HepG2 (cell line): ENCODE measurements at regions not wholly inside any gene's neighbourhood (a gene's known extent, or its start where the extent isn't known, plus 50 kb on each side); places are given as distances from the start of the nearest gene placed in this dataset.

ENCODE experiments used
- ATAC-seq: fragments of 200-7000 bp; cut with Tn5 transposase; 3 replicates; pipeline ENCODE4 v1.9.1; 2020; ENCODE audit warnings: mild to moderate bottlenecking, moderate library complexity
- BruUV-seq: library from RNA; stranded (reverse); fragments of 400-500 nt; replicated peaks from 2 replicates; lab custom pipeline; 2021; lab: Mats Ljungman, UMichigan
- CTCF ChIA-PET: fragments of 300-600 bp; formaldehyde crosslinking; extraction: SDS; loops from one replicate; lab custom pipeline; 2021; ENCODE audit warnings: low total read pairs, inconsistent platforms, low intra/inter-chr PET ratio; lab: Yijun Ruan, JAX
- POLR2A ChIA-PET: fragments of 350-600 bp; sonication (Branson Sonifier 250); formaldehyde crosslinking; loops from one replicate; lab custom pipeline; 2020; ENCODE audit warnings: antibody characterized with exemption, inconsistent platforms; lab: Yijun Ruan, JAX
- DNase-seq: peaks from one replicate; pipeline ENCODE4 v3.0.0-alpha.2; 2015; ENCODE audit warnings: low spot score
- FAIRE-seq: peaks from 3 replicates; lab custom pipeline; 2011; peaks lifted over from hg19 to GRCh38; lab: Jason Lieb, UNC
- H2AFZ ChIP-seq: one replicate; pipeline ENCODE4 v1.6.1; 2011; ENCODE audit warnings: low read length, inconsistent platforms
- H3K27ac ChIP-seq: fragments of 300-600 bp; 3 replicates; pipeline ENCODE4 v1.8.0; 2011; ENCODE audit warnings: mixed run types, mild to moderate bottlenecking, mixed read lengths, low read length, inconsistent platforms; ENCODE audit not compliant: insufficient read depth; ENCODE audit errors: extremely low read length
- H3K27me3 ChIP-seq, 2 experiments: fragments of 200-600 bp in 1 of 2; 2 replicates in 1 of 2; 3 replicates in 1 of 2; pipeline versions ENCODE4 v1.6.0 to v1.8.0; 2011; ENCODE audit warnings: low read length in 2 of 2, mild to moderate bottlenecking in 2 of 2, moderate library complexity in 2 of 2, inconsistent platforms in 1 of 2; ENCODE audit not compliant: insufficient read depth in 2 of 2, control insufficient read depth in 1 of 2
- H3K36me3 ChIP-seq, 2 experiments: fragments of 200-600 bp in 1 of 2; replicated peaks in 1 of 2; 2 replicates in 1 of 2; 3 replicates in 1 of 2; pipeline versions ENCODE4 v1.5.1 to v1.8.0; 2011; ENCODE audit warnings: low read length in 2 of 2, inconsistent platforms in 1 of 2; ENCODE audit not compliant: insufficient read depth in 2 of 2, control insufficient read depth in 1 of 2
- H3K4me1 ChIP-seq: 2 replicates; pipeline ENCODE4 v1.5.1; 2012; ENCODE audit warnings: low read length, inconsistent platforms; ENCODE audit not compliant: insufficient read depth
- H3K4me2 ChIP-seq: 2 replicates; pipeline ENCODE4 v1.6.0; 2011; ENCODE audit warnings: low read depth, low read length, inconsistent platforms
- H3K4me3 ChIP-seq, 3 experiments: fragments of 200-600 bp in 1 of 3; sonication (generic), shearing (Covaris generic) in 1 of 3; replicated peaks in 1 of 3; 2 replicates each; pipeline ENCODE4 v1.5.1; 2011 to 2016; ENCODE audit warnings: low read length in 3 of 3, inconsistent platforms in 2 of 3, low read depth in 2 of 3, mild to moderate bottlenecking in 2 of 3, control low read depth in 1 of 3, mixed read lengths in 1 of 3; ENCODE audit not compliant: insufficient read depth in 1 of 3
- H3K79me2 ChIP-seq: one replicate; pipeline ENCODE4 v1.6.1; 2011; ENCODE audit warnings: low read length, inconsistent platforms; ENCODE audit not compliant: insufficient read depth
- H3K9ac ChIP-seq: 2 replicates; pipeline ENCODE4 v1.6.0; 2011; ENCODE audit warnings: mild to moderate bottlenecking, low read depth, low read length, inconsistent platforms; ENCODE audit not compliant: insufficient read depth
- H3K9me3 ChIP-seq: 2 replicates; pipeline ENCODE4 v1.5.1; 2012; ENCODE audit warnings: mild to moderate bottlenecking, low read length
- H4K20me1 ChIP-seq: 2 replicates; pipeline ENCODE4 v1.6.0; 2011; ENCODE audit warnings: inconsistent platforms, mild to moderate bottlenecking, low read length, moderate library complexity; ENCODE audit not compliant: insufficient read depth
- KLF15 ChIP-seq: sonication (generic); formaldehyde crosslinking; IDR thresholded peaks from 2 replicates; pipeline ENCODE4 v1.8.1; 2023; ENCODE audit warnings: borderline replicate concordance, mild to moderate bottlenecking, inconsistent platforms, missing genetic modification reagents, mixed read lengths
- KLF6 ChIP-seq: IDR thresholded peaks from 2 replicates; pipeline ENCODE4 v1.8.0; 2016; ENCODE audit warnings: missing biosample characterization, missing genetic modification reagents
- PLRG1 ChIP-seq: fragments of 450-650 bp; conservative IDR thresholded peaks from 2 replicates; pipeline ENCODE4 v1.6.1; 2016
- SMARCC2 ChIP-seq: fragments of 450-650 bp; IDR thresholded peaks from 2 replicates; pipeline ENCODE4 v1.6.1; 2017; ENCODE audit warnings: antibody characterized with exemption, mild to moderate bottlenecking
- ZNF432 ChIP-seq: sonication (generic); formaldehyde crosslinking; IDR thresholded peaks from 2 replicates; pipeline ENCODE4 v1.5.0; 2020; ENCODE audit warnings: missing genetic modification reagents, mild to moderate bottlenecking, borderline replicate concordance
- WGBS: methylation state at CpG from one replicate; pipeline ENCODE4 v1.1.6; 2017; ENCODE audit warnings: low lambda C conversion rate; 5-methylcytosine and 5-hydroxymethylcytosine counted together
- in situ Hi-C: cut with HindIII; loops from 2 replicates; pipeline ENCODE4 v1.10.0; 2017; ENCODE audit warnings: low pct_unique_long_range_greater_than_20kb; ENCODE audit not compliant: extremely low pct_ligation_motif_present
- intact Hi-C: fragments of 100-400 bp; cut with micrococcal nuclease; formaldehyde crosslinking; loops from one replicate; pipeline ENCODE4 v1.10.0; 2022; ENCODE audit not compliant: unreplicated experiment
- TF ChIP-seq, protein P1 (sequence below): fragments of 450-650 bp; IDR thresholded peaks from 2 replicates; pipeline ENCODE4 v1.6.1; 2016
- TF ChIP-seq, protein P2 (sequence below): fragments of 450-650 bp; IDR thresholded peaks from 2 replicates; pipeline ENCODE4 v1.6.1; 2017; ENCODE audit warnings: mild to moderate bottlenecking
- TF ChIP-seq, protein P3 (sequence below): sonication (generic); formaldehyde crosslinking; IDR thresholded peaks from 2 replicates; pipeline ENCODE4 v1.4.0; 2020; ENCODE audit warnings: missing genetic modification reagents
- TF ChIP-seq, protein P4 (sequence below): sonication (generic); formaldehyde crosslinking; IDR thresholded peaks from 2 replicates; pipeline ENCODE4 v1.8.1; 2023; ENCODE audit warnings: missing genetic modification reagents, inconsistent platforms, borderline replicate concordance

DNA sequence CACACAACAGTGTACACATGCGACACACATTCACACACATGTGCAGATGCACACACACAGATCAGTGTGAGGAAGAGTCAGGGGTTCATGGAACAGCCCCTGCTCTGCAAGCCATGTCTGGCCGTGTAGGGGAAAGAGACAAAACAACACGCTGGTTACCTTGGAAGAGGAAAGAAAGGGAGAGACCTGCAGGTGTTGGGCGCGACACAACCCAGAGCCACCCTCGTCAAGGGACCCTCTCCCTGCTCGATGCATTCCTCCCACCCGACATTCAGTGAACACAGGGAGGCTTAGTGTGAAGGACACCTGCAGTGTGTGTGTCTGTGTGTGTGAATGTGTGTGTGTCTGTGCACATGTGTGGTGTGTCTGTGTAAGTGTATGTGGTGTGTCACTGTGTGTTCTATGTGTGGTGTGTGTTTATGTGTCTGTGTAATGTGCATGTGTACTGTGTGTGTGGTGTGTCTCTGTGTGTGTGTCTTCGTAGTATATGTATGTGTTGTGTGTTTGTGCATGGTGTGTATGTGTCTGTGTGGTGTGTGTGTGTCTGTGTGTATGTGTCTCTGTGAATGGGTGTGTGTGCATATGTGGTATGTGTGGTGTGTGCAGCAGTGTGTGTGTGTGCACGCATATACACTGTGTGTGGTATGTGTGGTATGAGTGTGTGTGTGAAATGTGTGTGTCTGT is 69.5 kb upstream of the PITRM1 start:
- no peak for ATAC-seq
- H3K4me2 ChIP-seq = no peak overlapping the region
- POLR2A ChIA-PET = no interaction called here
- no peak for TF ChIP-seq KLF6
- TF ChIP-seq, protein P1, sequence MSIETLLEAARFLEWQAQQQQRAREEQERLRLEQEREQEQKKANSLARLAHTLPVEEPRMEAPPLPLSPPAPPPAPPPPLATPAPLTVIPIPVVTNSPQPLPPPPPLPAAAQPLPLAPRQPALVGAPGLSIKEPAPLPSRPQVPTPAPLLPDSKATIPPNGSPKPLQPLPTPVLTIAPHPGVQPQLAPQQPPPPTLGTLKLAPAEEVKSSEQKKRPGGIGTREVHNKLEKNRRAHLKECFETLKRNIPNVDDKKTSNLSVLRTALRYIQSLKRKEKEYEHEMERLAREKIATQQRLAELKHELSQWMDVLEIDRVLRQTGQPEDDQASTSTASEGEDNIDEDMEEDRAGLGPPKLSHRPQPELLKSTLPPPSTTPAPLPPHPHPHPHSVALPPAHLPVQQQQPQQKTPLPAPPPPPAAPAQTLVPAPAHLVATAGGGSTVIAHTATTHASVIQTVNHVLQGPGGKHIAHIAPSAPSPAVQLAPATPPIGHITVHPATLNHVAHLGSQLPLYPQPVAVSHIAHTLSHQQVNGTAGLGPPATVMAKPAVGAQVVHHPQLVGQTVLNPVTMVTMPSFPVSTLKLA = peak; percentile 73
- TF ChIP-seq, all 625 proteins: peak for 1
- H2AFZ ChIP-seq = no peak overlapping the region
- no peaks in the 10 kb centered on the region for H4K20me1 ChIP-seq
- no peaks in the 10 kb centered on the region for H3K36me3 ChIP-seq
- intact Hi-C loops = no loop called here
- DNase-seq (no peak), FAIRE-seq (no peak)
- 16% methylated on average over 5 of the region's 10 CpGs for WGBS
- no peaks in the 10 kb centered on the region for H3K4me1 ChIP-seq
- CTCF ChIA-PET = no interaction called here
- no peak overlapping the region for H3K9ac ChIP-seq
- H3K79me2 ChIP-seq = no peaks in the 10 kb centered on the region
- H3K9me3 ChIP-seq = no peaks in the 10 kb centered on the region
- no peak overlapping the region for H3K27ac ChIP-seq
- no peak overlapping the region for H3K4me3 ChIP-seq
- in situ Hi-C loops = loop anchor here (10.0 to 25.0 kb wide), 2 partner anchors 520 to 1413 kb away; no protein-coding TSS in a partner anchor
- H3K27me3 ChIP-seq = peaks cover 5 to 77% of the 10 kb centered on the region in 2 experiments
- no TSS peak for BruUV-seq

DNA sequence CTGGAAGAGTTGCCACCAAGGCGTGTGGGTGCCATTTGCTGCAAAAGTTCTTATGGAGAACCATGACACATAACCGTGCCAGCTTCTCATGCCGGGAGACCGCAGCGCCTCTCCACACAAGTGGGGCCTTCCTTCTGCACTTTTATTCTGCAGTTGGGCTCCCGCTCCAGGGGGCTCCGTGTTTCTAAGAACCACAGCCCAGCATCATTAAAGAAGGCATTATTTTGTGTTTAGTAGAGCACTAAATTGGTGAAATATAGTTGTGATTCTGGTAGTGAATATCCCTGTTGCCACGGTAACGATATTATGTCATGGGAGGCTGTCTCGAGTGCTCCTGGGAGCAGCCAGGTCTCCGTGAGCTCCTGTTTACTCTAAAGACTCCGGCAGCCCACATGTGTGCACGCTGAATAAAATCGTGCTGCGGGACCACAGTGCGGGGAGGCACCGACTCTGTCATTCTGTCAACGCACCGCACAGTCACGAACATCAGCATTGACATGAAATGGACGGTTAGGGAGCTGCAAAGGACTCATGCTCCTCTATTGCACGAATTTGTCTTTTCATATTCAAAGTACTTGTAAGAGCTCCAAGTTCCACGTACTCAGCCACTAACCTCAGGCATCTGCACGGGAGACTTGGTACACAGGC is 68.8 kb upstream of the PITRM1 start:
- H3K36me3 ChIP-seq = no peaks in the 10 kb centered on the region
- H3K4me1 ChIP-seq = no peaks in the 10 kb centered on the region
- H3K9me3 ChIP-seq = no peaks in the 10 kb centered on the region
- H4K20me1 ChIP-seq = no peaks in the 10 kb centered on the region
- ChIA-PET CTCF (no interaction called here), POLR2A (no interaction called here)
- DNase-seq (no peak), ATAC-seq (no peak), FAIRE-seq (no peak)
- intact Hi-C loops = no loop called here
- H3K79me2 ChIP-seq = no peaks in the 10 kb centered on the region
- peaks cover 5 to 77% of the 10 kb centered on the region in 2 experiments for H3K27me3 ChIP-seq
- H3K9ac ChIP-seq = no peak overlapping the region
- BruUV-seq = no TSS peak
- in situ Hi-C loops = loop anchor here (10.0 to 25.0 kb wide), 2 partner anchors 521 to 1413 kb away; no protein-coding TSS in a partner anchor
- no peak overlapping the region for H2AFZ ChIP-seq
- no peak overlapping the region for H3K27ac ChIP-seq
- H3K4me3 ChIP-seq = no peak overlapping the region
- H3K4me2 ChIP-seq = no peak overlapping the region
- WGBS = 28% methylated on average over 22 of the region's 24 CpGs
- TF ChIP-seq, protein P2, sequence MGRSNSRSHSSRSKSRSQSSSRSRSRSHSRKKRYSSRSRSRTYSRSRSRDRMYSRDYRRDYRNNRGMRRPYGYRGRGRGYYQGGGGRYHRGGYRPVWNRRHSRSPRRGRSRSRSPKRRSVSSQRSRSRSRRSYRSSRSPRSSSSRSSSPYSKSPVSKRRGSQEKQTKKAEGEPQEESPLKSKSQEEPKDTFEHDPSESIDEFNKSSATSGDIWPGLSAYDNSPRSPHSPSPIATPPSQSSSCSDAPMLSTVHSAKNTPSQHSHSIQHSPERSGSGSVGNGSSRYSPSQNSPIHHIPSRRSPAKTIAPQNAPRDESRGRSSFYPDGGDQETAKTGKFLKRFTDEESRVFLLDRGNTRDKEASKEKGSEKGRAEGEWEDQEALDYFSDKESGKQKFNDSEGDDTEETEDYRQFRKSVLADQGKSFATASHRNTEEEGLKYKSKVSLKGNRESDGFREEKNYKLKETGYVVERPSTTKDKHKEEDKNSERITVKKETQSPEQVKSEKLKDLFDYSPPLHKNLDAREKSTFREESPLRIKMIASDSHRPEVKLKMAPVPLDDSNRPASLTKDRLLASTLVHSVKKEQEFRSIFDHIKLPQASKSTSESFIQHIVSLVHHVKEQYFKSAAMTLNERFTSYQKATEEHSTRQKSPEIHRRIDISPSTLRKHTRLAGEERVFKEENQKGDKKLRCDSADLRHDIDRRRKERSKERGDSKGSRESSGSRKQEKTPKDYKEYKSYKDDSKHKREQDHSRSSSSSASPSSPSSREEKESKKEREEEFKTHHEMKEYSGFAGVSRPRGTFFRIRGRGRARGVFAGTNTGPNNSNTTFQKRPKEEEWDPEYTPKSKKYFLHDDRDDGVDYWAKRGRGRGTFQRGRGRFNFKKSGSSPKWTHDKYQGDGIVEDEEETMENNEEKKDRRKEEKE = no peak
- TF ChIP-seq PLRG1 (no peak), SMARCC2 (no peak), KLF15 (no peak), ZNF432 (no peak)
- TF ChIP-seq, protein P3, sequence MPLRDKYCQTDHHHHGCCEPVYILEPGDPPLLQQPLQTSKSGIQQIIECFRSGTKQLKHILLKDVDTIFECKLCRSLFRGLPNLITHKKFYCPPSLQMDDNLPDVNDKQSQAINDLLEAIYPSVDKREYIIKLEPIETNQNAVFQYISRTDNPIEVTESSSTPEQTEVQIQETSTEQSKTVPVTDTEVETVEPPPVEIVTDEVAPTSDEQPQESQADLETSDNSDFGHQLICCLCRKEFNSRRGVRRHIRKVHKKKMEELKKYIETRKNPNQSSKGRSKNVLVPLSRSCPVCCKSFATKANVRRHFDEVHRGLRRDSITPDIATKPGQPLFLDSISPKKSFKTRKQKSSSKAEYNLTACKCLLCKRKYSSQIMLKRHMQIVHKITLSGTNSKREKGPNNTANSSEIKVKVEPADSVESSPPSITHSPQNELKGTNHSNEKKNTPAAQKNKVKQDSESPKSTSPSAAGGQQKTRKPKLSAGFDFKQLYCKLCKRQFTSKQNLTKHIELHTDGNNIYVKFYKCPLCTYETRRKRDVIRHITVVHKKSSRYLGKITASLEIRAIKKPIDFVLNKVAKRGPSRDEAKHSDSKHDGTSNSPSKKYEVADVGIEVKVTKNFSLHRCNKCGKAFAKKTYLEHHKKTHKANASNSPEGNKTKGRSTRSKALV (CRISPR knock-in tag) = no peak
- TF ChIP-seq, protein P4, sequence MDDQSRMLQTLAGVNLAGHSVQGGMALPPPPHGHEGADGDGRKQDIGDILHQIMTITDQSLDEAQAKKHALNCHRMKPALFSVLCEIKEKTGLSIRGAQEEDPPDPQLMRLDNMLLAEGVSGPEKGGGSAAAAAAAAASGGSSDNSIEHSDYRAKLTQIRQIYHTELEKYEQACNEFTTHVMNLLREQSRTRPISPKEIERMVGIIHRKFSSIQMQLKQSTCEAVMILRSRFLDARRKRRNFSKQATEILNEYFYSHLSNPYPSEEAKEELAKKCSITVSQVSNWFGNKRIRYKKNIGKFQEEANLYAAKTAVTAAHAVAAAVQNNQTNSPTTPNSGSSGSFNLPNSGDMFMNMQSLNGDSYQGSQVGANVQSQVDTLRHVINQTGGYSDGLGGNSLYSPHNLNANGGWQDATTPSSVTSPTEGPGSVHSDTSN (CRISPR knock-in tag) = no peak
